Neuronal stem cell (in vitro differentiated cells): ENCODE measurements at regions not wholly inside any gene's neighbourhood (a gene's known extent, or its start where the extent isn't known, plus 50 kb on each side); places are given as distances from the start of the nearest gene placed in this dataset.

Experiments
- DNase-seq: peaks from one replicate; pipeline ENCODE4 v3.0.0-alpha.2; 2013; ENCODE audit warnings: low spot score
- H2AFZ ChIP-seq: one replicate; pipeline ENCODE4 v1.6.1; 2013; ENCODE audit warnings: mild to moderate bottlenecking, low read length, inconsistent platforms
- H2AK5ac ChIP-seq: 2 replicates; pipeline ENCODE4 v1.6.1; 2013; ENCODE audit warnings: low read depth, mild to moderate bottlenecking, inconsistent platforms, low read length, moderate library complexity, mixed read lengths
- H2BK120ac ChIP-seq: 2 replicates; pipeline ENCODE4 v1.6.1; 2013; ENCODE audit warnings: low read depth, mild to moderate bottlenecking, inconsistent platforms, low read length, moderate library complexity, mixed read lengths
- H2BK12ac ChIP-seq: one replicate; pipeline ENCODE4 v1.6.1; 2013; ENCODE audit warnings: low read length, inconsistent platforms
- H2BK15ac ChIP-seq: 2 replicates; pipeline ENCODE4 v1.6.1; 2013; ENCODE audit warnings: mild to moderate bottlenecking, low read length, inconsistent platforms, mixed read lengths
- H2BK5ac ChIP-seq: one replicate; pipeline ENCODE4 v1.6.1; 2013; ENCODE audit warnings: inconsistent platforms, mild to moderate bottlenecking, low read length, moderate library complexity
- H3K14ac ChIP-seq: one replicate; pipeline ENCODE4 v1.6.1; 2013; ENCODE audit warnings: low read length, inconsistent platforms
- H3K18ac ChIP-seq: 2 replicates; pipeline ENCODE4 v1.6.1; 2013; ENCODE audit warnings: low read length, inconsistent platforms
- H3K23ac ChIP-seq: 2 replicates; pipeline ENCODE4 v1.6.1; 2013; ENCODE audit warnings: low read depth, mild to moderate bottlenecking, mixed read lengths, low read length, inconsistent platforms; ENCODE audit not compliant: poor library complexity
- H3K27ac ChIP-seq: replicated peaks from 3 replicates; pipeline ENCODE4 v1.5.1; 2013; ENCODE audit warnings: low read length, inconsistent platforms
- H3K27me3 ChIP-seq, 3 experiments: 2 replicates each; pipeline ENCODE4 v1.6.1; 2013; ENCODE audit warnings: low read length in 3 of 3, mild to moderate bottlenecking in 2 of 3, inconsistent platforms in 1 of 3, low read depth in 1 of 3, mixed read lengths in 1 of 3, moderate library complexity in 1 of 3; ENCODE audit not compliant: control insufficient read depth in 3 of 3, insufficient read depth in 3 of 3
- H3K36me3 ChIP-seq, 2 donors: replicated peaks in 1 of 2; 2 replicates each; pipeline ENCODE4 v1.6.1; 2013; ENCODE audit warnings: low read length in 2 of 2; ENCODE audit not compliant: control insufficient read depth in 2 of 2, insufficient read depth in 2 of 2
- H3K4ac ChIP-seq: 2 replicates; pipeline ENCODE4 v1.6.1; 2013; ENCODE audit warnings: inconsistent platforms, mild to moderate bottlenecking, low read length, moderate library complexity
- H3K4me1 ChIP-seq, 2 donors: 1 replicate in 1 of 2; 2 replicates in 1 of 2; pipeline ENCODE4 v1.6.1; 2013; ENCODE audit warnings: low read length in 2 of 2, low read depth in 1 of 2; ENCODE audit not compliant: control insufficient read depth in 2 of 2, insufficient read depth in 1 of 2
- H3K4me2 ChIP-seq: one replicate; pipeline ENCODE4 v1.6.1; 2013; ENCODE audit warnings: mild to moderate bottlenecking, low read length, inconsistent platforms; ENCODE audit not compliant: insufficient read depth, poor library complexity, severe bottlenecking
- H3K4me3 ChIP-seq, 2 donors: 2 replicates each; pipeline ENCODE4 v1.5.1; 2013; ENCODE audit warnings: low read length in 2 of 2, mild to moderate bottlenecking in 2 of 2, inconsistent platforms in 1 of 2, moderate library complexity in 1 of 2
- H3K79me1 ChIP-seq: one replicate; pipeline ENCODE4 v1.6.1; 2013; ENCODE audit warnings: low read depth, mild to moderate bottlenecking, inconsistent platforms, low read length, moderate library complexity
- H3K9ac ChIP-seq: one replicate; pipeline ENCODE4 v1.6.1; 2013; ENCODE audit warnings: mild to moderate bottlenecking, low read depth, low read length, inconsistent platforms; ENCODE audit not compliant: poor library complexity
- H3K9me3 ChIP-seq, 2 donors: replicated peaks in 1 of 2; 2 replicates each; pipeline versions ENCODE3 to v1.6.1; 2013; ENCODE audit warnings: low read length in 2 of 2, mild to moderate bottlenecking in 2 of 2, inconsistent platforms in 1 of 2, low read depth in 1 of 2, mixed read lengths in 1 of 2, moderate library complexity in 1 of 2; ENCODE audit not compliant: control insufficient read depth in 2 of 2, insufficient read depth in 1 of 2
- H4K8ac ChIP-seq: one replicate; pipeline ENCODE4 v1.6.1; 2013; ENCODE audit warnings: low read depth, mild to moderate bottlenecking, inconsistent platforms, low read length, moderate library complexity
- H4K91ac ChIP-seq: one replicate; pipeline ENCODE4 v1.6.1; 2013; ENCODE audit warnings: low read length, low read depth, mild to moderate bottlenecking, inconsistent platforms; ENCODE audit not compliant: poor library complexity
- WGBS, 2 donors: extraction: QIAGEN DNeasy Blood & Tissue Kit; methylation state at CpG; one replicate each; pipeline ENCODE4 v1.1.7; 2013; ENCODE audit warnings: missing lambda C conversion rate in 2 of 2, mixed read lengths in 1 of 2; ENCODE audit not compliant: insufficient read length in 2 of 2, insufficient replicate concordance in 1 of 2; ENCODE audit errors: extremely low coverage in 2 of 2; 5-methylcytosine and 5-hydroxymethylcytosine counted together

- WGBS, 2 donors = no CpG with 5 or more reads among the region's 25 CpGs
- H2BK15ac ChIP-seq = peak overlapping the region; percentile 46
- peak overlapping the region; percentile 25 for H3K14ac ChIP-seq
- peaks cover 0 to 2% of the 10 kb centered on the region in 2 donors for H3K36me3 ChIP-seq
- no peak overlapping the region for H4K91ac ChIP-seq
- peaks cover 5 to 37% of the 10 kb centered on the region in 2 donors for H3K4me1 ChIP-seq
- H2BK5ac ChIP-seq = no peak overlapping the region
- H2AFZ ChIP-seq = peak overlapping the region; percentile 61
- peak overlapping the region; percentile 46 for H3K23ac ChIP-seq
- H3K9ac ChIP-seq = no peak overlapping the region
- DNase-seq = no peak
- H3K4ac ChIP-seq = no peak overlapping the region
- H3K4me2 ChIP-seq = no peak overlapping the region
- no peaks in the 10 kb centered on the region for H3K79me1 ChIP-seq
- peaks cover 0 to 7% of the 10 kb centered on the region in 2 donors for H3K9me3 ChIP-seq
- H3K18ac ChIP-seq = peak overlapping the region; percentile 82
- H3K27ac ChIP-seq = no peak overlapping the region
- no peak overlapping the region for H4K8ac ChIP-seq
- H3K27me3 ChIP-seq = no peaks in the 10 kb centered on the region
- H2BK12ac ChIP-seq = peak overlapping the region; percentile 2
- H2BK120ac ChIP-seq = peak overlapping the region; percentile 56
- H2AK5ac ChIP-seq = peak overlapping the region; percentile 72
- no peak overlapping the region for H3K4me3 ChIP-seq
Observed at GRCh38 chr16:85396879-85397871, 215.9 kb upstream of the GSE1 start.

- Histone ChIP-seq H3K18ac (no peak overlapping the region), H3K27ac (no peak overlapping the region), H2AK5ac (no peak overlapping the region), H3K4ac (no peak overlapping the region), H3K79me1 (no peaks in the 10 kb centered on the region), H4K8ac (no peak overlapping the region), H2AFZ (no peak overlapping the region), H4K91ac (no peak overlapping the region), H3K4me3 (no peak overlapping the region), H3K14ac (no peak overlapping the region), H3K4me2 (no peak overlapping the region), H3K9ac (no peak overlapping the region), H3K27me3 (no peaks in the 10 kb centered on the region), H3K9me3 (peaks cover 0 to 7% of the 10 kb centered on the region in 2 donors), H3K36me3 (peaks cover 0 to 2% of the 10 kb centered on the region in 2 donors), H2BK15ac (no peak overlapping the region), H2BK12ac (no peak overlapping the region), H2BK120ac (no peak overlapping the region), H3K4me1 (peaks cover 7 to 40% of the 10 kb centered on the region in 2 donors), H3K23ac (no peak overlapping the region), H2BK5ac (no peak overlapping the region)
- no CpG with 5 or more reads among the region's 8 CpGs for WGBS, 2 donors
- DNase-seq = no peak
Observed at GRCh38 chr16:85398050-85398451, 215.1 kb upstream of the GSE1 start.

DNA sequence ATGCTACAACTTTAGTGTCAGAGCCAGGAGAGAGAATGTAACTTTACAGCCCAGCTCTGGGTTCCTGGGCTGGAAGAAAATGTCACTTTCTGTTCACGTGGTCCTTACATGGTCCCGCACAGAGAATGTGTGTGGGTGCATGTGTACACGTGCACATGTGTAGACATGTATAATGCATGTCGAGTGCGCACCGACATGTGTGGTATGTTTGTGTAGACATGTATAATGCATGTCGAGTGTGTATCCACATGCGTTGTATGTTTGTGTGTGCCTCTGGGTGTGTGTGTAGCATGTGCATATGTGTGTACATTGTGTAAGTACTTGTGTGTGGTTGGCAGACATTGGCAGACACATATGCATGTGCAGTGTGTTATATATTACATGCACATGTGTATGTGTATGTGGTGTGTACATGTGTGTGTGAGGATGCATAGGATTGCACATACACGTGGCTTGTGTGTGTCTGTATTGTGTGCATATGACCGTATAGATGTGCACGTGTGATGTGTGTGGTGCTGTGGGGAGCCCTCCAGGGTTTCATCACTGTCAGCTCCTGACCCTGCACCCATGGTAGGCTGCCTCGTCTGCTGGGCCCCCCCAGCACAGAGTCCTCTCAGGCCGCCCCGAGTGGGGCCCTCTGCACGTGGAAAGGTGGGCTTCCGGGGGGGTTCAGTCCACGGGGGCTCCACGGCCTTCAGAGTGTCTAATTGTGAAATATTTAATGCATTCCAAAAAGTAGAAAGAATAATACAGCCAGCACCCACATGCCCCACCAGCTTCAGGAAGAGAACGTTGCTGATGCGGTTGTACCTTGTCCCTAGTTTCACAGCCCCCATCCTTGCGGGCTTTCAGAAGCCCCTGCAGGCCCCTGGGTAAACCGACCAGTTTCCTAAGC lies 214.2 kb upstream of the GSE1 start:
- Histone ChIP-seq H2BK15ac (no peak overlapping the region), H2AFZ (no peak overlapping the region), H3K9me3 (peaks cover 0 to 7% of the 10 kb centered on the region in 2 donors), H3K4me1 (peaks cover 7 to 41% of the 10 kb centered on the region in 2 donors), H4K8ac (no peak overlapping the region), H3K4ac (no peak overlapping the region), H3K27ac (no peak overlapping the region), H3K36me3 (peaks cover 0 to 2% of the 10 kb centered on the region in 2 donors), H3K18ac (no peak overlapping the region), H2AK5ac (no peak overlapping the region), H4K91ac (no peak overlapping the region), H3K14ac (no peak overlapping the region), H3K4me3 (peak overlapping the region in 1 of 2 donors; percentile 31), H2BK5ac (no peak overlapping the region), H3K23ac (no peak overlapping the region), H3K9ac (no peak overlapping the region), H3K27me3 (no peaks in the 10 kb centered on the region), H2BK120ac (no peak overlapping the region), H3K4me2 (no peak overlapping the region), H2BK12ac (no peak overlapping the region), H3K79me1 (no peaks in the 10 kb centered on the region)
- no CpG with 5 or more reads among the region's 22 CpGs for WGBS, 2 donors
- no peak for DNase-seq
